GM23248 (cell line): ENCODE measurements at regions not wholly inside any gene's neighbourhood (a gene's known extent, or its start where the extent isn't known, plus 50 kb on each side); places are given as distances from the start of the nearest gene placed in this dataset.

Experiments
- EZH2 ChIP-seq: fragments of 200-600 bp; sonication (generic); IDR thresholded peaks from 2 replicates; pipeline ENCODE4 v1.6.1; 2018; ENCODE audit warnings: antibody characterized with exemption, mild to moderate bottlenecking; ENCODE audit not compliant: insufficient read depth, poor library complexity, severe bottlenecking
- EZH2phosphoT487 ChIP-seq: fragments of 200-600 bp; sonication (generic); IDR thresholded peaks from 2 replicates; pipeline ENCODE4 v1.6.1; 2018; ENCODE audit warnings: antibody characterized with exemption, moderate library complexity, mild to moderate bottlenecking, low read depth; ENCODE audit not compliant: insufficient read depth

- no peak for TF ChIP-seq EZH2
- TF ChIP-seq EZH2phosphoT487: no peak
These were observed 199.2 kb upstream of the TPM1 start for GRCh38 chr15:62843311-62843710.
